ENCODE measurements at regions not wholly inside any gene's neighbourhood (a gene's known extent, or its start where the extent isn't known, plus 50 kb on each side); places are given as distances from the start of the nearest gene placed in this dataset.
A peak's percentile ranks its signal among the peaks of the same experiment; 100 is the strongest.
"Not testable (repeated sequence)": the region's sequence is repeated elsewhere in the genome, so short reads cannot be mapped to it uniquely, and the experiment has no call there.

GRCh38 chr4:179361978-179362486 lies 1919.8 kb upstream of the AGA start:
- DNase-seq, result peak; percentile 19

GRCh38 chr4:179365932-179366331 lies 1923.7 kb upstream of the AGA start:
- DNase-seq, result not testable (repeated sequence)

- DNase-seq, result no peak
Observed at GRCh38 chr4:179372242-179372641, 1930.0 kb upstream of the AGA start.

GRCh38 chr4:179372746-179373145 lies 1930.5 kb upstream of the AGA start:
- no peak for DNase-seq

GRCh38 chr4:179378847-179379246 lies 1936.6 kb upstream of the AGA start:
- DNase-seq, result not testable (repeated sequence)

GRCh38 chr4:179392787-179393186 lies 1950.5 kb upstream of the AGA start:
- no peak for DNase-seq

- no peak for DNase-seq
Observed at GRCh38 chr4:179398414-179398813, 1956.2 kb upstream of the AGA start.

- DNase-seq, result no peak
Observed at GRCh38 chr4:179399054-179399782, 1957.0 kb upstream of the AGA start.

GRCh38 chr4:179415037-179415846 lies 1973.0 kb upstream of the AGA start:
- peak; percentile 67 for DNase-seq

- DNase-seq, result peak; percentile 75
Observed at GRCh38 chr4:179415847-179416223, 1973.6 kb upstream of the AGA start.

- no peak for DNase-seq
Observed at GRCh38 chr4:179417357-179417756, 1975.1 kb upstream of the AGA start.

GRCh38 chr4:179437962-179438361 lies 1995.7 kb upstream of the AGA start:
- DNase-seq, result no peak

GRCh38 chr4:179441596-179441995 lies 1999.4 kb upstream of the AGA start:
- no peak for DNase-seq

- DNase-seq, result no peak
Observed at GRCh38 chr4:179447308-179447707, 2005.1 kb upstream of the AGA start.

- DNase-seq, result no peak
Observed at GRCh38 chr4:179465131-179465797, 2023.0 kb upstream of the AGA start.

GRCh38 chr4:179467878-179468277 lies 2025.6 kb upstream of the AGA start:
- no peak for DNase-seq

- DNase-seq, result no peak
Observed at GRCh38 chr4:179472164-179472563, 2029.9 kb upstream of the AGA start.

GRCh38 chr4:179478608-179479007 lies 2036.4 kb upstream of the AGA start:
- peak; percentile 49 for DNase-seq

GRCh38 chr4:179485781-179486180 lies 2043.5 kb upstream of the AGA start:
- no peak for DNase-seq

- no peak for DNase-seq
Observed at GRCh38 chr4:179486570-179487335, 2044.5 kb upstream of the AGA start.

GRCh38 chr4:179492260-179493080 lies 2050.2 kb upstream of the AGA start:
- no peak for DNase-seq

GRCh38 chr4:179503976-179504375 lies 2061.7 kb upstream of the AGA start:
- no peak for DNase-seq
